GM12878 (cell line): ENCODE measurements at regions not wholly inside any gene's neighbourhood (a gene's known extent, or its start where the extent isn't known, plus 50 kb on each side); places are given as distances from the start of the nearest gene placed in this dataset.

Experiments
- BCL11A ChIP-seq: IDR thresholded peaks from 2 replicates; pipeline ENCODE4 v1.6.1; 2011; ENCODE audit warnings: low read depth, low read length
- BRCA1 ChIP-seq: IDR thresholded peaks from 2 replicates; pipeline ENCODE4 v1.6.1; 2011; ENCODE audit warnings: low read depth, low read length, improper control_type of control experiment
- CBX3 ChIP-seq: fragments of 200-600 bp; sonication (generic); IDR thresholded peaks from 2 replicates; pipeline ENCODE4 v1.6.1; 2016; ENCODE audit warnings: low read depth, borderline replicate concordance
- EZH2 ChIP-seq: IDR thresholded peaks from 2 replicates; pipeline ENCODE4 v1.6.1; 2012; ENCODE audit warnings: low read depth, mild to moderate bottlenecking, control low read depth, inconsistent platforms, low read length, borderline replicate concordance; ENCODE audit not compliant: control insufficient read depth
- PML ChIP-seq: IDR thresholded peaks from 2 replicates; pipeline ENCODE4 v1.6.1; 2012; ENCODE audit warnings: low read length, inconsistent platforms
- POLR2AphosphoS2 ChIP-seq: IDR thresholded peaks from 2 replicates; pipeline ENCODE4 v1.6.1; 2011; ENCODE audit warnings: low read depth, mild to moderate bottlenecking, low read length, improper control_type of control experiment, moderate library complexity
- RFX5 ChIP-seq: IDR thresholded peaks from 2 replicates; pipeline ENCODE4 v1.6.1; 2011; ENCODE audit warnings: low read depth, low read length, improper control_type of control experiment
- SIN3A ChIP-seq: IDR thresholded peaks from 2 replicates; pipeline ENCODE4 v1.6.1; 2012; ENCODE audit warnings: low read depth, low read length, improper control_type of control experiment
- SKIL ChIP-seq: fragments of 450-650 bp; IDR thresholded peaks from 2 replicates; pipeline ENCODE4 v1.6.1; 2017; ENCODE audit warnings: mild to moderate bottlenecking, low read depth, inconsistent platforms; ENCODE audit not compliant: poor library complexity, severe bottlenecking

DNA sequence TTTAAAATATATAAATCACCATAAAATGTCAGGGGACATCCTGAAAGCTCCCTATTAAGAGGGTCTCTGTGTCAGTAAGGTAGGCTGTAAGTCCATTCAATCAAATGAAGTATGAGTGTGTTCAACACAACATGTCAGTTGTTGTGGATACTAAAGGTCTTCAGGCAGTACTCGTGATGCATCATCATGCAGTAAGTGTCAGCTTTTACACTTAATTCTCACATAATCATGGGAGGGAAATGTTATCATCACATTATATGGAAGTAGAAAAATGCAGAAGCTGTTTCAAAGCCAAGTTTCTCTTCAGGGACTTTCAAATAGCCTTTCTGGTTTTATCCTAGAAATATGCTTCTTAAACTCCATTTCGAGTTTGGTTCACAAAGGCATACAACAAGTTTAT lies 477.1 kb upstream of the ID2 start:
- TF ChIP-seq BCL11A, result no peak
- TF ChIP-seq CBX3, result no peak
- TF ChIP-seq POLR2AphosphoS2, result no peak
- no peak for TF ChIP-seq SKIL
- no peak for TF ChIP-seq EZH2
- TF ChIP-seq SIN3A, result no peak
- no peak for TF ChIP-seq PML
- TF ChIP-seq BRCA1, result no peak
- TF ChIP-seq RFX5, result no peak
